Activated CD4-positive, alpha-beta T cell treated with anti-CD3 and anti-CD28 coated beads for 36 hours (primary cell): ENCODE measurements at regions not wholly inside any gene's neighbourhood (a gene's known extent, or its start where the extent isn't known, plus 50 kb on each side); places are given as distances from the start of the nearest gene placed in this dataset.

ENCODE experiments used
- ATAC-seq: fragments of 200-7000 bp; cut with Tn5 transposase; one replicate; pipeline ENCODE4 v1.10.0; 2021; ENCODE audit warnings: mild to moderate bottlenecking, moderate library complexity
- CTCF ChIA-PET: fragments of 350-600 bp; sonication (Branson Sonifier 250); formaldehyde crosslinking; loops from one replicate; lab custom pipeline; 2021; ENCODE audit warnings: antibody characterized with exemption; lab: Charles Lee
- POLR2A ChIA-PET: fragments of 350-600 bp; sonication (Branson Sonifier 250); formaldehyde crosslinking; loops from one replicate; lab custom pipeline; 2021; ENCODE audit warnings: antibody characterized with exemption, inconsistent platforms; lab: Charles Lee
- DNase-seq: peaks from one replicate; pipeline ENCODE4 v3.0.0-alpha.2; 2020
- H3K27ac Mint-ChIP-seq: one replicate; pipeline ENCODE4 v1.8.0; 2021; ENCODE audit warnings: mixed read lengths
- H3K27me3 Mint-ChIP-seq: one replicate; pipeline ENCODE4 v1.8.0; 2021; ENCODE audit warnings: mixed read lengths
- H3K36me3 Mint-ChIP-seq: one replicate; pipeline ENCODE4 v1.8.0; 2021; ENCODE audit warnings: low read depth, mixed read lengths
- H3K4me1 Mint-ChIP-seq: one replicate; pipeline ENCODE4 v1.8.0; 2021; ENCODE audit warnings: mixed read lengths
- H3K4me3 Mint-ChIP-seq: one replicate; pipeline ENCODE4 v1.8.0; 2021; ENCODE audit warnings: mild to moderate bottlenecking, moderate library complexity, mixed read lengths
- H3K9me3 Mint-ChIP-seq: one replicate; pipeline ENCODE4 v1.8.0; 2021; ENCODE audit warnings: low read depth, mixed read lengths
- intact Hi-C, 2 experiments: fragments of 100-400 bp; cut with DNase I in 1 of 2; cut with micrococcal nuclease in 1 of 2; formaldehyde crosslinking; loops; one replicate each; pipeline versions ENCODE4 v1.14.2 to v1.15.1; 2022 to 2024; cut with DNase I, micrococcal nuclease

- H3K4me3 Mint-ChIP-seq, result no peak overlapping the region
- peaks cover 2% of the 10 kb centered on the region for H3K9me3 Mint-ChIP-seq
- ChIA-PET CTCF (no interaction called here), POLR2A (interaction anchor here (0.6 kb wide), 1 partner anchor 110 kb away, joined by 3 read pairs; no protein-coding TSS in a partner anchor)
- ATAC-seq, result no peak
- no peaks in the 10 kb centered on the region for H3K4me1 Mint-ChIP-seq
- H3K27me3 Mint-ChIP-seq, result no peaks in the 10 kb centered on the region
- intact Hi-C loops, result no loop called here
- H3K36me3 Mint-ChIP-seq, result no peaks in the 10 kb centered on the region
- H3K27ac Mint-ChIP-seq, result no peak overlapping the region
- DNase-seq, result no peak
Observed at GRCh38 chr2:122899614-122900013, 1125.5 kb upstream of the CNTNAP5 start.

GRCh38 chr2:122905431-122905830 lies 1119.7 kb upstream of the CNTNAP5 start:
- no peak for DNase-seq
- Mint-ChIP-seq H3K27me3 (no peaks in the 10 kb centered on the region), H3K9me3 (peaks cover 5% of the 10 kb centered on the region), H3K4me3 (no peak overlapping the region), H3K27ac (no peak overlapping the region), H3K4me1 (no peaks in the 10 kb centered on the region), H3K36me3 (no peaks in the 10 kb centered on the region)
- ATAC-seq, result no peak
- ChIA-PET CTCF (no interaction called here), POLR2A (no interaction called here)
- intact Hi-C loops, result no loop called here

- CTCF ChIA-PET, result interaction anchor here (0.6 to 0.8 kb wide), 2 partner anchors 30 to 213 kb away, joined by 3 read pairs; no protein-coding TSS in a partner anchor
- ATAC-seq (no peak), DNase-seq (no peak)
- Mint-ChIP-seq H3K9me3 (peaks cover 8% of the 10 kb centered on the region), H3K27ac (no peak overlapping the region), H3K27me3 (no peaks in the 10 kb centered on the region), H3K4me1 (no peaks in the 10 kb centered on the region), H3K4me3 (no peak overlapping the region), H3K36me3 (no peaks in the 10 kb centered on the region)
- intact Hi-C loops, result no loop called here
- POLR2A ChIA-PET, result no interaction called here
Observed at GRCh38 chr2:122908159-122908558, 1116.9 kb upstream of the CNTNAP5 start.

- ChIA-PET POLR2A (no interaction called here), CTCF (no interaction called here)
- DNase-seq, result no peak
- Mint-ChIP-seq H3K27me3 (no peaks in the 10 kb centered on the region), H3K36me3 (no peaks in the 10 kb centered on the region), H3K4me1 (no peaks in the 10 kb centered on the region), H3K27ac (no peak overlapping the region), H3K9me3 (peaks cover 18% of the 10 kb centered on the region), H3K4me3 (no peak overlapping the region)
- intact Hi-C loops, result no loop called here
- no peak for ATAC-seq
Observed at GRCh38 chr2:122927197-122927596, 1097.9 kb upstream of the CNTNAP5 start.

- Mint-ChIP-seq H3K4me1 (no peaks in the 10 kb centered on the region), H3K9me3 (peaks cover 15% of the 10 kb centered on the region), H3K4me3 (no peak overlapping the region), H3K27me3 (no peaks in the 10 kb centered on the region), H3K36me3 (no peaks in the 10 kb centered on the region), H3K27ac (no peak overlapping the region)
- intact Hi-C loops, result no loop called here
- CTCF ChIA-PET, result no interaction called here
- ATAC-seq, result no peak
- POLR2A ChIA-PET, result no interaction called here
- DNase-seq, result no peak
Observed at GRCh38 chr2:122927710-122928557, 1097.2 kb upstream of the CNTNAP5 start.

- CTCF ChIA-PET, result no interaction called here
- intact Hi-C loops, result no loop called here
- POLR2A ChIA-PET, result no interaction called here
- H3K4me1 Mint-ChIP-seq, result no peaks in the 10 kb centered on the region
- no peak overlapping the region for H3K27ac Mint-ChIP-seq
- no peak overlapping the region for H3K4me3 Mint-ChIP-seq
- no peak for ATAC-seq
- peaks cover 11% of the 10 kb centered on the region for H3K9me3 Mint-ChIP-seq
- no peaks in the 10 kb centered on the region for H3K36me3 Mint-ChIP-seq
- no peaks in the 10 kb centered on the region for H3K27me3 Mint-ChIP-seq
- DNase-seq, result no peak
Observed at GRCh38 chr2:122929347-122929746, 1095.7 kb upstream of the CNTNAP5 start.

- DNase-seq (no peak), ATAC-seq (no peak)
- intact Hi-C loops, result no loop called here
- CTCF ChIA-PET, result no interaction called here
- no peaks in the 10 kb centered on the region for H3K4me1 Mint-ChIP-seq
- H3K4me3 Mint-ChIP-seq, result no peak overlapping the region
- POLR2A ChIA-PET, result no interaction called here
- no peak overlapping the region for H3K27ac Mint-ChIP-seq
- H3K27me3 Mint-ChIP-seq, result no peaks in the 10 kb centered on the region
- H3K9me3 Mint-ChIP-seq, result no peaks in the 10 kb centered on the region
- no peaks in the 10 kb centered on the region for H3K36me3 Mint-ChIP-seq
Observed at GRCh38 chr2:122935506-122935905, 1089.6 kb upstream of the CNTNAP5 start.

GRCh38 chr2:122939796-122940195 lies 1085.3 kb upstream of the CNTNAP5 start:
- ATAC-seq (no peak), DNase-seq (no peak)
- Mint-ChIP-seq H3K4me1 (no peaks in the 10 kb centered on the region), H3K36me3 (no peaks in the 10 kb centered on the region), H3K4me3 (no peak overlapping the region), H3K9me3 (peaks cover 2% of the 10 kb centered on the region), H3K27ac (no peak overlapping the region), H3K27me3 (no peaks in the 10 kb centered on the region)
- POLR2A ChIA-PET, result no interaction called here
- intact Hi-C loops, result no loop called here
- CTCF ChIA-PET, result no interaction called here

- Mint-ChIP-seq H3K36me3 (no peaks in the 10 kb centered on the region), H3K9me3 (peaks cover 15% of the 10 kb centered on the region), H3K4me1 (no peaks in the 10 kb centered on the region), H3K27me3 (no peaks in the 10 kb centered on the region), H3K27ac (no peak overlapping the region), H3K4me3 (no peak overlapping the region)
- no peak for ATAC-seq
- intact Hi-C loops, result no loop called here
- DNase-seq, result no peak
- ChIA-PET POLR2A (no interaction called here), CTCF (no interaction called here)
Observed at GRCh38 chr2:122949523-122949922, 1075.6 kb upstream of the CNTNAP5 start.

- Mint-ChIP-seq H3K27ac (no peak overlapping the region), H3K9me3 (peaks cover 1% of the 10 kb centered on the region), H3K4me3 (no peak overlapping the region), H3K27me3 (no peaks in the 10 kb centered on the region), H3K4me1 (no peaks in the 10 kb centered on the region), H3K36me3 (no peaks in the 10 kb centered on the region)
- POLR2A ChIA-PET, result no interaction called here
- intact Hi-C loops, result no loop called here
- ATAC-seq (no peak), DNase-seq (no peak)
- CTCF ChIA-PET, result no interaction called here
Observed at GRCh38 chr2:122955776-122956175, 1069.3 kb upstream of the CNTNAP5 start.

GRCh38 chr2:122960759-122961641 lies 1064.1 kb upstream of the CNTNAP5 start:
- Mint-ChIP-seq H3K4me3 (no peak overlapping the region), H3K27ac (no peak overlapping the region), H3K36me3 (no peaks in the 10 kb centered on the region), H3K27me3 (no peaks in the 10 kb centered on the region), H3K4me1 (no peaks in the 10 kb centered on the region), H3K9me3 (no peaks in the 10 kb centered on the region)
- POLR2A ChIA-PET, result no interaction called here
- DNase-seq (no peak), ATAC-seq (no peak)
- CTCF ChIA-PET, result interaction anchor here (0.5 to 0.6 kb wide), 2 partner anchors 306 to 372 kb away, joined by 4 read pairs; no protein-coding TSS in a partner anchor
- intact Hi-C loops, result no loop called here

GRCh38 chr2:122966461-122966860 lies 1058.6 kb upstream of the CNTNAP5 start:
- DNase-seq (no peak), ATAC-seq (no peak)
- H3K27me3 Mint-ChIP-seq, result no peaks in the 10 kb centered on the region
- peaks cover 6% of the 10 kb centered on the region for H3K9me3 Mint-ChIP-seq
- no peak overlapping the region for H3K27ac Mint-ChIP-seq
- POLR2A ChIA-PET, result no interaction called here
- CTCF ChIA-PET, result no interaction called here
- no peaks in the 10 kb centered on the region for H3K4me1 Mint-ChIP-seq
- no peaks in the 10 kb centered on the region for H3K36me3 Mint-ChIP-seq
- intact Hi-C loops, result no loop called here
- H3K4me3 Mint-ChIP-seq, result no peak overlapping the region
